Upper lobe of right lung (tissue), 1 donor: ENCODE measurements at regions not wholly inside any gene's neighbourhood (a gene's known extent, or its start where the extent isn't known, plus 50 kb on each side); places are given as distances from the start of the nearest gene placed in this dataset.

ENCODE experiments used
- ATAC-seq: fragments of 200-7000 bp; cut with Tn5 transposase; one replicate; pipeline ENCODE4 v1.9.1; 2020; ENCODE audit warnings: mild to moderate bottlenecking, moderate library complexity
- DNase-seq: peaks from one replicate; pipeline ENCODE4 v3.0.0-alpha.2; 2020
- H3K27ac ChIP-seq: fragments of 200-600 bp; one replicate; pipeline ENCODE4 v1.8.0; 2022
- H3K27me3 ChIP-seq: fragments of 200-600 bp; one replicate; pipeline ENCODE4 v1.8.0; 2022; ENCODE audit warnings: mild to moderate bottlenecking
- H3K36me3 ChIP-seq: fragments of 200-600 bp; one replicate; pipeline ENCODE4 v1.8.0; 2022
- H3K4me1 ChIP-seq: fragments of 200-600 bp; one replicate; pipeline ENCODE4 v1.8.0; 2022
- H3K4me3 ChIP-seq: fragments of 200-600 bp; one replicate; pipeline ENCODE4 v1.8.0; 2022; ENCODE audit warnings: mild to moderate bottlenecking
- H3K9me3 ChIP-seq: fragments of 200-600 bp; one replicate; pipeline ENCODE4 v1.8.0; 2022
- intact Hi-C: fragments of 100-400 bp; cut with DNase I; formaldehyde crosslinking; loops from one replicate; pipeline ENCODE4 v1.11.0; 2022
- TF ChIP-seq, protein P1 (sequence below): fragments of 200-600 bp; IDR thresholded peaks from one replicate; pipeline ENCODE4 v1.8.0; 2022; ENCODE audit warnings: antibody characterized with exemption
- donor health status: DM: no; HTN: yes; CAD: no; lungs with severe emphysema.

DNA sequence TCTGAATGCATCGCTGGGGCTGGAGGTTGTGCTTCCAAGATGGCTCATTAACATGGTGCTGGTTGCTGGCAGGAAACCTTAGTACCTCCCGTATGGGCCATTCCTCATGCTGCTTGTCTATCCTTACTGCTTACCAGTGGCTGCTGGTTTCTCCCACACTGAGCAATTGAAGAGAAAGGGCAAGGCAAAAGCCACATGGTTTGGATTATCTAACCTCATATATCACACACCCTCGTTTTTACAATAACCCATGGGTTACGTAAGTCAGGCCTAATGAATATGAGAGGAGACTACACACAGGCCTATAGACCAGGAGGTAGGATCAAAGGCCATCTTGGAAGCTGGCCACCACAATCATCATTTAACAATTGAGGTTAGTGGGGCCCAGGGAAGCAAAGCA lies 141.8 kb upstream of the EDNRA start:
- ATAC-seq (no peak), DNase-seq (no peak)
- intact Hi-C loops, result no loop called here
- Histone ChIP-seq H3K36me3 (no peaks in the 10 kb centered on the region), H3K4me1 (no peaks in the 10 kb centered on the region), H3K27ac (no peak overlapping the region), H3K9me3 (no peaks in the 10 kb centered on the region), H3K27me3 (no peaks in the 10 kb centered on the region), H3K4me3 (no peak overlapping the region)
- TF ChIP-seq, protein P1, sequence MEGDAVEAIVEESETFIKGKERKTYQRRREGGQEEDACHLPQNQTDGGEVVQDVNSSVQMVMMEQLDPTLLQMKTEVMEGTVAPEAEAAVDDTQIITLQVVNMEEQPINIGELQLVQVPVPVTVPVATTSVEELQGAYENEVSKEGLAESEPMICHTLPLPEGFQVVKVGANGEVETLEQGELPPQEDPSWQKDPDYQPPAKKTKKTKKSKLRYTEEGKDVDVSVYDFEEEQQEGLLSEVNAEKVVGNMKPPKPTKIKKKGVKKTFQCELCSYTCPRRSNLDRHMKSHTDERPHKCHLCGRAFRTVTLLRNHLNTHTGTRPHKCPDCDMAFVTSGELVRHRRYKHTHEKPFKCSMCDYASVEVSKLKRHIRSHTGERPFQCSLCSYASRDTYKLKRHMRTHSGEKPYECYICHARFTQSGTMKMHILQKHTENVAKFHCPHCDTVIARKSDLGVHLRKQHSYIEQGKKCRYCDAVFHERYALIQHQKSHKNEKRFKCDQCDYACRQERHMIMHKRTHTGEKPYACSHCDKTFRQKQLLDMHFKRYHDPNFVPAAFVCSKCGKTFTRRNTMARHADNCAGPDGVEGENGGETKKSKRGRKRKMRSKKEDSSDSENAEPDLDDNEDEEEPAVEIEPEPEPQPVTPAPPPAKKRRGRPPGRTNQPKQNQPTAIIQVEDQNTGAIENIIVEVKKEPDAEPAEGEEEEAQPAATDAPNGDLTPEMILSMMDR, result no peak

DNA sequence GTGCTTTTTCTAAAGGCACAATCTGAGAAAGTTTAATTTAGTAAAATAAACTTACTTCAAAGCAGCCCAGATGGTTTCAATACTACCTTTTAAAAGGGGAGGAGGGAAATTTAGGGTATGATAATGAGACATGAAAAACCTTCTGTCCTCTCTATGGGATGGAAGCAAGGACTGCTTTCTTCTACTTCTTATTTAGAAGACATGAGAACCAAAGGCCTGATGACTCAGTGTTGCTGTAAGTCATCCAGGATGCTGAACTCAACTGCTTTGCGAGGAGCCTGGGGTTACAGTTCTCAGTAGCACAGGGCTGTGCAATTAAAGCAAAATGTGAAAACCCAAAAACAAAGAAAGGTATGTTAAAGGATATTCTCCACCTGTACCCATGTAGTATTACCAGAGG lies 140.8 kb upstream of the EDNRA start:
- Histone ChIP-seq H3K9me3 (no peaks in the 10 kb centered on the region), H3K4me1 (no peaks in the 10 kb centered on the region), H3K36me3 (no peaks in the 10 kb centered on the region), H3K4me3 (no peak overlapping the region), H3K27me3 (no peaks in the 10 kb centered on the region), H3K27ac (no peak overlapping the region)
- ATAC-seq (no peak), DNase-seq (no peak)
- TF ChIP-seq, protein P1, result no peak
- intact Hi-C loops, result no loop called here

DNA sequence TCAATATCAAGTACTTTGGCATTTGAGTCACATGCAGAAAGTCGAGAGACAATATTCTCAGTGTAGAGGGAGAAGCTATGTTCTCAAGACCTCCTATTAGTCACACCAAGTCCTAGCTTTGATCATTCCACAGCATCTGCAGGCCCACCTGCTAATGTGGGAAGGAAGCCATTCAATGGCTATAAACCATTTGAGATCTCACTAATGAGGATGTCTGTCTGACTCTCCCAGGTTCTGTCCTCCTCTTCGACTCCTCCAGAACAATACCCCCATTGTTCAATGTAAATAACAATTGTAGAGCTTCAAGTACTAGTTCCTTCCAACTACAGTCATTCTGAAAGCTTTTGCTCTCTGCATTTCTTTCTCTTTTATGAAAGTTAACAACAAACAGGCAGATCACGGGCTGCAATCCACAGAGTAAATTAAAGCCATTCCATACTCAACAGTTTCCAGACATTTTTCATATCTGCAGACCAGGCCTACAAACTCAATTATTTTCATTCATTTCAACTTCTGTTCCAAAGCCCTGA lies 140.2 kb upstream of the EDNRA start:
- no peak for DNase-seq
- no peaks in the 10 kb centered on the region for H3K9me3 ChIP-seq
- no peaks in the 10 kb centered on the region for H3K27me3 ChIP-seq
- no peak overlapping the region for H3K4me3 ChIP-seq
- no peak for ATAC-seq
- H3K4me1 ChIP-seq, result no peaks in the 10 kb centered on the region
- no peak overlapping the region for H3K27ac ChIP-seq
- TF ChIP-seq, protein P1, result no peak
- intact Hi-C loops, result no loop called here
- no peaks in the 10 kb centered on the region for H3K36me3 ChIP-seq

DNA sequence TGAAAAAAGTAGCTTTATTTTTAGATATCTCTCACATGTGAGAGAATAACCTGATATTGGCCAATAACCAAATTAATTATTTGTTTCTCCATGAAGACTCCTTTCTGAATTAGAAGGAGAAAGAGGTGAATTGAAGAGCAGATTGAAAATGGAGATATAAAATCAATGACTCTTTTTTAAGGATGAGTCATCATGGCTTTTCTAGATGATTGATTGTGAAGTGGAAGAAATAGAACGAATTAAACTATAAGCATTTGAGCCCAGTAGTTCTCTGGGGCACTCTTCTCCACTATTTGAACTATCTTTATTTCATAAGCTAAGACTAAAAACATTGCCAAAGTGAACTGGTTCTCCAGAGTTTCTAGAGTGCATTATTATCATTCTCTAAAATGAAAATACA lies 137.2 kb upstream of the EDNRA start:
- Histone ChIP-seq H3K36me3 (no peaks in the 10 kb centered on the region), H3K27ac (no peak overlapping the region), H3K4me3 (no peak overlapping the region), H3K4me1 (no peaks in the 10 kb centered on the region), H3K27me3 (no peaks in the 10 kb centered on the region), H3K9me3 (no peaks in the 10 kb centered on the region)
- DNase-seq, result no peak
- TF ChIP-seq, protein P1, result no peak
- ATAC-seq, result no peak
- intact Hi-C loops, result no loop called here

DNA sequence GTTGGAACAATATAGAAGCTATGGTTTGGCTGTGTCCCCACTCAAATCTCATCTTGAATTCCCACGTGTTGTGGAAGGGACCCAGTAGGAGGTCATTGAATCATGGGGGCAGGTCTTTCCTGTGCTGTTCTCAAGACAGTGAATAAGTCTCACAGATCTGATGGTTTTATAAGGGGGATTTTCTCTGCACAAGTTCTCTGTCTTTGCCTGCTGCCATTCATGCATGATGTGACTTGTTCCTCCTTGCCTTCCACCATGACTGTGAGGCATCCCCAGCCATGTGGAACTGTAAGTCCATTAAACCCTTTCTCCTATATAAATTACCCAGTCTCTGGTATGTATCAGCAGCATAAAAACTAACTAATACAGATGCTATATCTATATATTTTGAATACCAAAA lies 135.2 kb upstream of the EDNRA start:
- ATAC-seq, result no peak
- Histone ChIP-seq H3K27ac (no peak overlapping the region), H3K4me1 (no peaks in the 10 kb centered on the region), H3K4me3 (no peak overlapping the region), H3K9me3 (no peaks in the 10 kb centered on the region), H3K36me3 (no peaks in the 10 kb centered on the region), H3K27me3 (no peaks in the 10 kb centered on the region)
- TF ChIP-seq, protein P1, result no peak
- DNase-seq, result no peak
- intact Hi-C loops, result no loop called here

DNA sequence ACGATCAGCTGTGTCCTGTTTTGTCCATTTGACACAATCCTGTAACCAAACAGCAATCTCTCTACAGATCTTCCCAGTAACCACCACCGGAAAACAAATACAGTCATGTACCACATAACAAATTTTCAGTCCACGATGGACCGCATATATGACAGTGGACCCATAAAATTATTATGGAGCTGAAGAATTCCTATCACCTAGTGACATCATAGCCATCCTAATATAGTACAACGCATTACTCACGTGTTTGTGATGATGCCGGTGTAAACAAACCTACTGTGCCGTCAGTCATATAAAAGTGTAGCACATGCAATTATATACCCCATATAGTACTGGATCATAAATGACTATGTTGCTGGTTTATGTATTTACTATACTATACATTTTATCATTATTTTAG lies 133.7 kb upstream of the EDNRA start:
- TF ChIP-seq, protein P1, result no peak
- ATAC-seq, result no peak
- intact Hi-C loops, result no loop called here
- no peaks in the 10 kb centered on the region for H3K4me1 ChIP-seq
- no peaks in the 10 kb centered on the region for H3K36me3 ChIP-seq
- no peak overlapping the region for H3K27ac ChIP-seq
- no peaks in the 10 kb centered on the region for H3K27me3 ChIP-seq
- no peak overlapping the region for H3K4me3 ChIP-seq
- no peak for DNase-seq
- H3K9me3 ChIP-seq, result no peaks in the 10 kb centered on the region
